HL-60 (cell line): ENCODE measurements at regions not wholly inside any gene's neighbourhood (a gene's known extent, or its start where the extent isn't known, plus 50 kb on each side); places are given as distances from the start of the nearest gene placed in this dataset.

Experiments
- DNase-seq, 2 experiments: peaks; one replicate each; pipeline ENCODE4 v3.0.0-alpha.2; 2010 to 2020; ENCODE audit warnings: low read depth in 1 of 2, low spot score in 1 of 2
- H3K27ac ChIP-seq: fragments of 250-450 bp; sonication (Bioruptor Pico); replicated peaks from 2 replicates; pipeline ENCODE4 v1.5.1; 2020; ENCODE audit warnings: mild to moderate bottlenecking, moderate library complexity
- H3K27me3 ChIP-seq: fragments of 250-450 bp; sonication (Bioruptor Pico); 2 replicates; pipeline ENCODE4 v1.5.1; 2021; ENCODE audit warnings: mild to moderate bottlenecking, moderate library complexity; ENCODE audit not compliant: insufficient read depth, poor library complexity, severe bottlenecking
- H3K4me3 ChIP-seq: replicated peaks from 2 replicates; pipeline ENCODE4 v1.5.1; 2011; ENCODE audit warnings: mild to moderate bottlenecking, control low read depth, low read length; ENCODE audit not compliant: insufficient read depth
- CTCF ChIP-seq: IDR thresholded peaks from one replicate; pipeline ENCODE4 v1.5.1; 2011; ENCODE audit warnings: low read length, control low read depth, inconsistent platforms; ENCODE audit not compliant: insufficient read depth
- GABPA ChIP-seq: IDR thresholded peaks from 2 replicates; pipeline ENCODE4 v1.6.1; 2012; ENCODE audit warnings: low read depth
- POLR2AphosphoS5 ChIP-seq: IDR thresholded peaks from 2 replicates; pipeline ENCODE4 v1.6.1; 2012; ENCODE audit warnings: low read depth
- SPI1 ChIP-seq: IDR thresholded peaks from 2 replicates; pipeline ENCODE4 v1.6.1; 2012; ENCODE audit warnings: low read depth, mild to moderate bottlenecking, borderline replicate concordance
- TF ChIP-seq, protein P1 (sequence below): IDR thresholded peaks from 2 replicates; pipeline ENCODE4 v1.6.1; 2012; ENCODE audit warnings: low read depth; ENCODE audit not compliant: insufficient replicate concordance

DNA sequence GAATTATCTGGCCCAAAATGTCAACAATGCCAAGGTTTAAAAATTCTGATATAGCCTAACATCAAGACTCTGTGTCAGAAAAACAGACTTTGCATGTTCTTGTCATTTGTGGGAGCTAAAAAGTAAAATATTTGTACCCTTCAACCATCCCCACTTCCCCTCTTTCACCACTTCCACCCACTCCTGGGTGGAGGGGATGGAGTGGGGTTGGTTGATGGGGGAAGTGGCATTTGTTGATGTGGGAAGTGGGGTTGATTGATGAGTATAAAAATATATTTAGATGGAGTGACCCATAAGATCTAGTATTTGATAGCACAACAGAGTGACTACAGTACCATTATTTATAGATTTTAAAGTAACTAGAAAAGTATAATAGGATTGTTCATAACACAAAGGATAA is 55.0 kb upstream of the C9orf72 start:
- H3K27ac ChIP-seq = no peak overlapping the region
- H3K27me3 ChIP-seq = no peaks in the 10 kb centered on the region
- TF ChIP-seq, protein P1, sequence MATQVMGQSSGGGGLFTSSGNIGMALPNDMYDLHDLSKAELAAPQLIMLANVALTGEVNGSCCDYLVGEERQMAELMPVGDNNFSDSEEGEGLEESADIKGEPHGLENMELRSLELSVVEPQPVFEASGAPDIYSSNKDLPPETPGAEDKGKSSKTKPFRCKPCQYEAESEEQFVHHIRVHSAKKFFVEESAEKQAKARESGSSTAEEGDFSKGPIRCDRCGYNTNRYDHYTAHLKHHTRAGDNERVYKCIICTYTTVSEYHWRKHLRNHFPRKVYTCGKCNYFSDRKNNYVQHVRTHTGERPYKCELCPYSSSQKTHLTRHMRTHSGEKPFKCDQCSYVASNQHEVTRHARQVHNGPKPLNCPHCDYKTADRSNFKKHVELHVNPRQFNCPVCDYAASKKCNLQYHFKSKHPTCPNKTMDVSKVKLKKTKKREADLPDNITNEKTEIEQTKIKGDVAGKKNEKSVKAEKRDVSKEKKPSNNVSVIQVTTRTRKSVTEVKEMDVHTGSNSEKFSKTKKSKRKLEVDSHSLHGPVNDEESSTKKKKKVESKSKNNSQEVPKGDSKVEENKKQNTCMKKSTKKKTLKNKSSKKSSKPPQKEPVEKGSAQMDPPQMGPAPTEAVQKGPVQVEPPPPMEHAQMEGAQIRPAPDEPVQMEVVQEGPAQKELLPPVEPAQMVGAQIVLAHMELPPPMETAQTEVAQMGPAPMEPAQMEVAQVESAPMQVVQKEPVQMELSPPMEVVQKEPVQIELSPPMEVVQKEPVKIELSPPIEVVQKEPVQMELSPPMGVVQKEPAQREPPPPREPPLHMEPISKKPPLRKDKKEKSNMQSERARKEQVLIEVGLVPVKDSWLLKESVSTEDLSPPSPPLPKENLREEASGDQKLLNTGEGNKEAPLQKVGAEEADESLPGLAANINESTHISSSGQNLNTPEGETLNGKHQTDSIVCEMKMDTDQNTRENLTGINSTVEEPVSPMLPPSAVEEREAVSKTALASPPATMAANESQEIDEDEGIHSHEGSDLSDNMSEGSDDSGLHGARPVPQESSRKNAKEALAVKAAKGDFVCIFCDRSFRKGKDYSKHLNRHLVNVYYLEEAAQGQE = no peak
- TF ChIP-seq CTCF (no peak), POLR2AphosphoS5 (no peak), SPI1 (no peak)
- no peak for DNase-seq
- H3K4me3 ChIP-seq = no peak overlapping the region

DNA sequence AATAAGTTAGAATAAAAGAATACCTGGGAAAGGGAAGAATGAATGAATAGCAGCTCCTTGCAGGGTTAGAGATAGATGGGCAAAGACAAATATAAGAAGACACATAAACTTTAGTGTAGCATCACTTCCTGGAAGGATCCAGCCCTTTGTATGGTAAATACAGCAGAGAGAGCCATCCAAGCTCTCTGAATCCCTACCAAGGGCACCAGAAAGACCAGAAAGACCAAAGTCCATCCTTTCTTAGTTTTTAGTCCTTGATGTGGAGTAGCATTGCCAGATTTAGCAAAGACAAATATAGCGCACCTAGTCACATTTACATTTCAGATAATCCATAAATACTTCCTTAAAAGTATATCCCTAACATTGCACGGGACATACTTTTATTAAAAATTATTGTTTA is 56.1 kb upstream of the C9orf72 start:
- H3K27me3 ChIP-seq = no peaks in the 10 kb centered on the region
- no peak overlapping the region for H3K27ac ChIP-seq
- no peak for DNase-seq
- H3K4me3 ChIP-seq = no peak overlapping the region
- TF ChIP-seq CTCF = no peak

DNA sequence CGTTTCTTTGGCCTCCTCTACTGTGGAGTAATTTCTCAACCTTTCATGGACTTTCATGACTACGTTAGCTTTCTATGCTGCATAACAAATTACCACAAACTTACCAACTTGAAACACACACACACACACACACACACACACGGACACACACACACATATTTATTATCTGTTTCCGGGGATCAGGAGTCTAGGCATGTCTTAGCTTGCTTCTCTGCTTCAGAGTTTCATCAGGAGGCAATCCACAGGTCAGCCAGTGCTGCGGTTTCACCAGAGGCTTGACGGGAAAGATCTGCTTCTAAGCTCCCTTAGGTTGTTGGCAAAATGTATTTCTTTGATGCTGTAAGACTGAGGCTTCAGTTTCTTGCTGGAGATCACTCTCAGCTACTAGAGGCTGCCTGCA is 59.0 kb upstream of the C9orf72 start:
- TF ChIP-seq, protein P1 = no peak
- no peak for TF ChIP-seq CTCF
- no peak for TF ChIP-seq POLR2AphosphoS5
- DNase-seq = no peak
- Histone ChIP-seq H3K27ac (no peak overlapping the region), H3K27me3 (no peaks in the 10 kb centered on the region), H3K4me3 (no peak overlapping the region)

DNA sequence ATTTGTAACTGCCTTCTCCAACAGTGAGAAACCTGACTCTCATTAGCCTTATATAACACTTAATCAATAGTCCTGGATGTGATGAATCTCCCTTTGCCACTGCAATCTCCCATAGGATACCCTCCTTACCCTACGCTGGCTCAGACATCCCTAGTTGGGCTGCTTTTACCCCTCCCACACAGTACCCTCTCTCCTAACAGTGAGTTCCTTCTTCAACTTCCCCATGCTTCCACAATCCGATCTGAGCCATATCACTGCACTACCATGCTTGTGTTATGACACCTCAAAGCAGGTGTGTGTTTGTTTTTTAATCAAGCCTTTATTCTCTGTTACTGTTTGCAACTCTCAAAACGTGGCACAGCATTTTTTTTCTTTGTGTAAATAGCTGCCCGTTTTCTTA is 60.5 kb upstream of the C9orf72 start:
- peak; percentile 1 to 14 for DNase-seq
- H3K4me3 ChIP-seq = no peak overlapping the region
- TF ChIP-seq CTCF (no peak), SPI1 (no peak), GABPA (no peak), POLR2AphosphoS5 (no peak)
- TF ChIP-seq, protein P1 = no peak
- H3K27ac ChIP-seq = no peak overlapping the region
- H3K27me3 ChIP-seq = no peaks in the 10 kb centered on the region
